Right lobe of liver (tissue), 4 donors: ENCODE measurements at regions not wholly inside any gene's neighbourhood (a gene's known extent, or its start where the extent isn't known, plus 50 kb on each side); places are given as distances from the start of the nearest gene placed in this dataset.

Experiments
- CTCF ChIP-seq, 4 donors: fragments of 200-600 bp in 3 of 4; fragments of 450-650 bp in 1 of 4; IDR thresholded peaks; one replicate each; pipeline versions ENCODE4 v1.5.1 to v1.8.0; 2016 to 2022; ENCODE audit warnings: antibody characterized with exemption in 4 of 4, mild to moderate bottlenecking in 2 of 4
- POLR2A ChIP-seq: fragments of 450-650 bp; IDR thresholded peaks from one replicate; pipeline ENCODE4 v1.6.1; 2017; ENCODE audit warnings: antibody characterized with exemption, mild to moderate bottlenecking
- donor health status: DM: no; HTN: no; CAD: no.
- donor health status: DM: no; HTN: no; CAD: no.
- donor health status: DM: no; HTN: yes; CAD: no.

DNA sequence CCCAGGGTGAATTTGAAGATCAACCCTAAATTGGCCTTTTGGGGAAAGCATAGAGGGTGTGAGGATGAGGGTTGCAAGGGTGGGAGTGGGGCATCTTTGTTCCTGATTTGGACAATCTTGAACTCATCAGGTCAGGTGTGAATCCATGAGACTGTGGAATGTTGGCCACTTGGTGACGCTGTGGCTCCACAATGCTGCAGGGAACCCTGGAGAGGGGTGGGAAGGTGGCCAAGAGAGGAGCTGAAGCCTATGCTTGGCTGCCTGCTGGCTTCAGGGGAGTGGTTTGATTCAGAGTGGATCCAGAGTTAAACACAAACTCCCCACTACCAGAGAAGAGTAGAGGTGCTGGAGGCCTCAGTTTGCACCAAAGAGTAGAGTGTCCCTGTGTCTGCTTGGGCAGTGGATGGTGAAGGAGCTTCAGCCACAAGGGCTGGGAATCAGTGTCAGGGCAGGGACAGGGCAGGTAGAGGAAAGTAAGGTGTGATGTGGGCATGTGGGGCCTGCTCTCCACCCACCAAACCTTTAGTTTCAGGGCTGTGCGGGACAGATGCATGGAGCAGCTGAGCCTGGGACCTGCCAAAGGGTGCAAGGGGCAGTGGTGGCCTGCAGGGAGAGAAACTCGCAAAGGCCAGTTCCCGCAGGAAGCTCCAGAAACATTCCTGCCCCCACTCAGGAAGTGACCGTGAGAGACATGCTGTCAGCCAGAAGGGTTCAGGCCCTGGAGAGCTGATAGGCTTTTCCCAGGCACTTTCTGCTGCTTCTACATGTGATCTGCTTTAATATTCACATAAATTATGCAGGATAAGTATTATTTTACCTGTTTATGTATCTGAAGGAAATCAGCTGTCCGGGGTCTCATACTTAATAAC lies 81.0 kb upstream of the PRSS58 start:
- TF ChIP-seq CTCF (IDR thresholded peaks at IDR 0.05) (peak in 1 of 4 donors; percentile 10), POLR2A (no peak)
